DMS53 treated with DMSO at 0.1 percent for 48 hours (cell line): ENCODE measurements at regions not wholly inside any gene's neighbourhood (a gene's known extent, or its start where the extent isn't known, plus 50 kb on each side); places are given as distances from the start of the nearest gene placed in this dataset.
"Not testable (repeated sequence)": the region's sequence is repeated elsewhere in the genome, so short reads cannot be mapped to it uniquely, and the experiment has no call there.

ENCODE experiments used
- DNase-seq: peaks from one replicate; lab custom pipeline; 2025; ENCODE audit not compliant: unreplicated experiment; lab: John Stamatoyannopoulos, UW

DNA sequence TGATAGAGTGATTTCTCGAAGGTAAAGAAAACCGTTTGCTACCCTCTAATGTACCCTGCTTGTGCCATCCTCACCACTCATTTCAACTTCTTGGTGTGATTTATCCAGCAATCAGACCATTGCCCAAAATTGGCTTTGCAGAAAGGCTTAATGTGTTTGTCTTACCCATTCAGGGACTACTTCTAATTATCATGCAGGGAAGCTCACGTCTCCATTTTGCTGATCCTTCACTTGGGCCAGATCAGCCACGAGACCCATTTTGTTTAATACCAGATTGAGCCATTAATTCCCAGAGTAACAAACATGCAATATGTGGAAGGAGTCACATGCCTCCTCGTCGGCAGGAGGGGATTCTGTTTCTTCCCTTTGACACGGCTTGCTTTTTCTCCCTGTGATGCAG is 51.1 kb upstream of the CRY1 start:
- no peak for DNase-seq

- no peak for DNase-seq
These were observed 51.6 kb upstream of the CRY1 start for GRCh38 chr12:107144990-107145389.

- no peak for DNase-seq
These were observed 52.0 kb upstream of the CRY1 start for GRCh38 chr12:107145397-107145796.

- DNase-seq = no peak
These were observed 54.8 kb upstream of the CRY1 start for GRCh38 chr12:107148107-107148506.

GRCh38 chr12:107152315-107152714 is 59.0 kb upstream of the CRY1 start:
- DNase-seq = no peak

GRCh38 chr12:107159384-107159900 is 66.1 kb upstream of the CRY1 start:
- DNase-seq = no peak

DNA sequence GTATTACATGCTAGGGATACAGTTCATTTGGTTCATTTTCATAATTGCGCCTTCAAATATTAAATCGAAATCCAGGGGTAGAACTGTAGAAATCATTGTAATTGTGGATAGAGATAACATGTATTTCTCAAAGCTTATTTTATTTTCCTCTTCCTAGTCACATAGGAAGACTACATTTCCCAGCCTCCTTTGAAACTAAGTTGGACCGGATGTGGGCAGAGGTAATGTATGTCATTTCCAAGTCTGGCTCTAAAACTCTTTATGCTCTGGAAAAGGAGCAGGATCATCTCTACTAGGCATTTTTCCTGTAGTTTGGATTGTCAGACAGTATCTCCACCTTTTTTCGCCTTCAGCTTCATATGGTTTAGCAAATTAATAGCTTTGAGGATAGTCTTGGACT is 70.1 kb upstream of the CRY1 start:
- no peak for DNase-seq

DNA sequence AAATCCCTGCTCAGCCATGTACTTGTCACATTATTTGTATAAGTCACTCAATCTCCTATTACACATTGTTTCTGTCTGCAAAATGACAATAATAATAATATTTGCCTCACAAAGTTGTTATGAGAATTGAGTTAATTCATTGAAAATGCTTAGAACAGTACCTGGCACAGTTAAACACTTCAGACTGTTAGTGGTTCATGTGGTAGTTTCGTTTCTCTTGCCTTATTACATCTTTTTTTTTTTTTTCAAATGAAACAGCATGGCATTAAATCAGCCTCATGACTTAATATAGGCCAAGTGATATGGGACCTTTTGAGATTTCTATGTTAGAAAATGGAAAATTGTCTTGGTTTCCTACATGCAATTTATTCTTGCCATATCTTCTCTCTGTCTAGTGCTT is 71.0 kb upstream of the CRY1 start:
- DNase-seq = no peak

DNA sequence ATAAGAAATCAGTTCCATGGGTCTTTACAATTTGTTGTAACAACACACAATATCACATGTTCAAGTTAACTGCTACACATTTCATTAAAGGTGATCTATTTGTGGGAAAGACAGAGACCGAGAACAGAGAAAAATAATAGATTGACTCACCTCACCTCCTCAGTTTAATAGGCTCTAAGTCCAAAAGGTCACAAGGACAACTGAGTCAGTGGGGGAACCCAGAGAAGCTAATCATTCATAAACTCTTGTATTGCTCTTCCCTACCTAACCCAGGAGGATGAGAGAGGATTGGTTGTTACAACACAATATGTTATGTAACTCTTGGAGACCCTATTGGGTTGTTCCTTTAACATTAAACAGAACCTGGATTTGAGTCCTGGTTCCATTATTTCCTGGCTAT is 72.2 kb upstream of the CRY1 start:
- no peak for DNase-seq

- DNase-seq = no peak
These were observed 74.4 kb upstream of the CRY1 start for GRCh38 chr12:107167756-107168155.

GRCh38 chr12:107169200-107169599 is 75.9 kb upstream of the CRY1 start:
- no peak for DNase-seq

- no peak for DNase-seq
These were observed 85.4 kb upstream of the CRY1 start for GRCh38 chr12:107178776-107179175.

- no peak for DNase-seq
These were observed 86.5 kb upstream of the CRY1 start for GRCh38 chr12:107179871-107180270.

- DNase-seq = no peak
These were observed 86.9 kb upstream of the CRY1 start for GRCh38 chr12:107180272-107180671.

- DNase-seq = no peak
These were observed 91.1 kb upstream of the CRY1 start for GRCh38 chr12:107184359-107184930.

DNA sequence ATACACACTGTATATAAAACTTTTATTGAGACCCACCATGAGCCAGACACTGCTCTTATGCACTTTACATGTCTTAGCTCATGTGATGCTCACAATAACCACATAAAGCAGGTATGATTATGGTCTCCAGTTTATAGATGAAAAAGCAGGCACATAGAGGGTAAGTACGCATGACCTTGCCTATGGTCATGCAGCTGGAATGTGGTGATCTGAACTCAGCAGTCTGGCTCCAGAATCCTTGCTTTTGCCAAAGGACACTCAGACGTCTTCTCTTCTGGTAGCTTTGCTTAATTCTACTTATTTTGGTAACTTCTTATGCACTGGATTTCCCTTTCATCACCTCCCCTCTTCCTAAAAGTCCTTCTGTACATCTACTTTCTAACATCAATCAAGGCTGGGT is 103.3 kb upstream of the CRY1 start:
- no peak for DNase-seq

DNA sequence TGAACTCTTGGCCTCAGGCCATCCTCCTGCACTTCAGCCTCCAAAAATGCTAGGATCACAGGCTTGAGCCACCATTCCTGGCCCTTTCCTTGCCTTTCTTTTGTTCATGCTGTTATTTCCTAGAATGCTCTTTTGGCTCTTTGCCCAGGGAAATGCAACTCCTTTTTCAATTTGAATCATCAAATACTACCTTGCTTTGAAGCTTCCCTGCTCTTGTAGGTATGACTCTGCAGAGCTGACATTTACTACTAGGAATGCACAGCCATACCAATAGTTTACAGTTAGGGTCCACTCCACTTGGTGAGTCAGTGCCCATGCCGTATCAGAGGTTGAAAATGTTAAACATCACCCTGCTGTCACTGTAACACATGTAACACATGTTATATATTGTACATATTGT is 107.0 kb upstream of the CRY1 start:
- peak; percentile 18 for DNase-seq

DNA sequence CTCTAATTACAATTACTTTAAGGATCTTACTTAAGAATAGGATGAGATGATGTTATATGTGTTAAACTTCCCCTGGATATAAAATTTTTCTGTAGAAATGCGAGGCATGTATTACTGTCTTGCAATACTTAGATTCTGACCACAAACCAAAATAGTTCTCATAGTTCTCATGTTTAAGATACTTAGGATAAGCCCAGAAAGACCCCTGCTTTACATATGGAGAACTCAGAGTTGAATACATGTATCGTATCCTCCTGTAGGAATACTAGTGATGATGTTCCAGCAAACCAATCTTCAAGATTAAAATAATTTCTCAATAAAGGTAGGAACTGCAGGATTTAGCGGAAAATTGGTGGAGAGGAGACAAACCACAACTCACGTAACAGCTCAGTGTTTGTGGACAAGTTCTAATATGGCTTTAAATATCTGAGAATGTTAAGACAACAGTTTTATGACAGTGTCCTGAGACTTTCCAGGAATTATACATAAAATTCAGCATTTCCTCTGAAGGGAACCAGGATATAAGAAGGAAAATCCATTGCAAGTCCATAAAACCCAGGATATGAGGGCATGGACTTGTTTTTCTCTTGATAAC is 114.7 kb upstream of the CRY1 start:
- DNase-seq = no peak

DNA sequence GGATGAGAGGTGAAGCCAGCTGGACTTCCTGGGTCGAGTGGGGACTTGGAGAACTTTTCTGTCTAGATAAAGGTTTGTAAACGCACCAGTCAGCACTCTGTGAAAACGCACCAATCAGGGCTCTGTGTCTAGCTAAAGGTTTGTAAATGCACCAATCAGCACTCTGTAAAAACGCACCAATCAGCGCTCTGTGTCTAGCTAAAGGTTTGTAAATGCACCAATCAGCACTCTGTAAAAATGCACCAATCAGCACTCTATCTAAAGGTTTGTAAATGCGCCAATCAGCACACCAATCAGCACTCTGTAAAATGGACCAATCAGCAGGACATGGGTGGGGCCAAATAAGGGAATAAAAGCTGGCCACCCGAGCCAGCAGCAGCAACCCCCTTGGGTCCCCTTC is 116.4 kb upstream of the CRY1 start:
- not testable (repeated sequence) for DNase-seq

DNA sequence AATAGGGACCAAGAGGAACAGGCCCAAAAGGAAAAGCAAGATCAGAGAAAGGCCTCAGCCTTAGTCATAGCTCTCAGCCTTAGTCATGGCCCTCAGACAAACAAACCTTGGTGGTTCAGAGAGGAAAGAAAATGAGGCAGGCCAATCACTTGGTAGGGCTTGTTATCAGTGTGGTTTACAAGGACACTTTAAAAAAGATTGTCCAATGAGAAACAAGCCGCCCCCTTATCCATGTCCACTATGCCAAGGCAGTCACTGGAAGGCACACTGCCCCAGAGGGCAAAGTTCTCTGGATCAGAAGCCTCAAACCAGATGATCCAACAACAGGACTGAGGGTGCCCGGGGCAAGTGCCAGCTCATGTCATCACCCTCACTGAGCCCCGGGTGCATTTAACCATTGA is 121.0 kb upstream of the CRY1 start:
- peak; percentile 17 for DNase-seq

DNA sequence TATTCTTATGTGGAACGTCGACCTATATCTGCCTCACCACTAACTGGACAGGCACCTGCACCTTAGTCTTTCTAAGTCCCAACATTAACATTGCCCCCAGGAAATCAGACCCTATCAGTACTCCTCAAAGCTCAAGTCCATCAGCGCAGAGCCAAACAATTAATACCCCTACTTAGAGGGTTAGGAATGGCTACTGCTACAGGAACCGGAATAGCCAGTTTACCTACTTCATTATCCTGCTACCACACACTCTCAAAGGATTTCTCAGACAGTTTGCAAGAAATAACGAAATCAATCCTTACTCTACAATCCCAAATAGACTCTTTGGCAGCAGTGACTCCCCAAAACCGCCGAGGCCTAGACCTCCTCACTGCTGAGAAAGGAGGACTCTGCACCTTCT is 123.1 kb upstream of the CRY1 start:
- DNase-seq = peak; percentile 13

DNA sequence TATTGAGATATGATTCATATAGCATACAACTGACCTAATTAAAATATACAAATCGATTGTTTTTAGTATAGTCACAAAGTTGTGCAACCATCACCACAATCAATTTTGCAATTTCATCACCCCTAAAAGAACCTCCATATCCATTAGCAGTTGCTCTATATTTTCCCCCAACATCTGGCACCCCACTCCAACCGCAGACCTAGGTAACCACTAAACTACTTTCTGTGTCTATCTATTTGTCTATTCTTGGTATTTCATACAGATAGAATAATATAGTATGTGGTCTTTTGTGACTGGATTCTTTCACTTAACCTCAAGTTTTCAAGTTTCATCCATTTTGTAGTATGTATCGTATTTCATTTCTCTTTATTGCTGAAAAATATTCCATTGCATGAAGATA is 126.0 kb upstream of the CRY1 start:
- no peak for DNase-seq

DNA sequence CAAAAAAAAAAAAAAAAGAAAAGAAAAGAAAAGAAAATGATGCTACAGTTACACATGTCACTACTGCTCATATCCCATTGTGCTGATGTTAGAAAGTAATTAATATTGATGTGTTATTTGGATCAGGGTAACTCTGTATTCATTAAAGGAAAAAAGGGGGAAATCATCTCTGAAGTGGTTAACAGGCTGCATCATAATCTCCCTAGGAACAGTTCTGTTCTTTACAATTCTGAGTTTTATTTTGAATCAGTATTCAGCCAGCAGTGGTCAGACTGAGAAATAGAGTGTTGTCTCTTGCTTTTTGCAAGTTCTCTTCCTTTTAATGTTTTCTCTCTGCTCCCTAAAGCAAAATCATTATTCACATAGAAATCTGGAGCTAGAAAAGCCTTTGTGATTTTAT is 128.6 kb upstream of the CRY1 start:
- DNase-seq = no peak
